K562 (cell line): ENCODE measurements at regions not wholly inside any gene's neighbourhood (a gene's known extent, or its start where the extent isn't known, plus 50 kb on each side); places are given as distances from the start of the nearest gene placed in this dataset.

Experiments
- ARNT ChIP-seq, 2 experiments: fragments of 450-650 bp; IDR thresholded peaks; 2 replicates each; pipeline ENCODE4 v1.6.1; 2016; ENCODE audit warnings: mild to moderate bottlenecking in 1 of 2
- CTCF ChIP-seq, 3 experiments: IDR thresholded peaks in 2 of 3; conservative IDR thresholded peaks in 1 of 3; 2 replicates each; pipeline ENCODE4 v1.5.1; 2011 to 2012; ENCODE audit warnings: low read length in 3 of 3, mild to moderate bottlenecking in 3 of 3, control low read depth in 2 of 3, improper control_type of control experiment in 1 of 3, inconsistent platforms in 1 of 3, low read depth in 1 of 3, mixed read lengths in 1 of 3, moderate library complexity in 1 of 3; ENCODE audit not compliant: insufficient read depth in 2 of 3
- FOXJ2 ChIP-seq: fragments of 200-800 bp; sonication (Bioruptor generic); IDR thresholded peaks from 2 replicates; pipeline ENCODE4 v1.6.1; 2016; ENCODE audit warnings: missing genetic modification characterization, missing compliant biosample characterization
- HDGF ChIP-seq: fragments of 450-650 bp; IDR thresholded peaks from 2 replicates; pipeline ENCODE4 v1.6.1; 2016
- KAT2B ChIP-seq: IDR thresholded peaks from one replicate; pipeline ENCODE4 v1.6.1; 2012; ENCODE audit warnings: low read depth, mild to moderate bottlenecking, control low read depth, inconsistent platforms, low read length, moderate library complexity
- KAT7 ChIP-seq: sonication (generic); formaldehyde crosslinking; IDR thresholded peaks from 2 replicates; pipeline ENCODE4 v1.8.0; 2022; ENCODE audit warnings: missing genetic modification reagents, mild to moderate bottlenecking, borderline replicate concordance
- OTX1 ChIP-seq: fragments of 450-650 bp; formaldehyde crosslinking; IDR thresholded peaks from 2 replicates; pipeline ENCODE4 v1.4.0; 2022; ENCODE audit warnings: mild to moderate bottlenecking
- SP1 ChIP-seq: sonication (generic); formaldehyde crosslinking; IDR thresholded peaks from 2 replicates; pipeline ENCODE4 v1.8.1; 2022; ENCODE audit warnings: mild to moderate bottlenecking, missing genetic modification reagents
- THRAP3 ChIP-seq: fragments of 450-650 bp; IDR thresholded peaks from 2 replicates; pipeline ENCODE4 v1.6.1; 2016; ENCODE audit warnings: mild to moderate bottlenecking, inconsistent platforms, borderline replicate concordance
- YY1 ChIP-seq, 3 experiments: IDR thresholded peaks; 2 replicates each; pipeline ENCODE4 v1.6.1; 2011; ENCODE audit warnings: low read length in 2 of 3, mild to moderate bottlenecking in 2 of 3, moderate library complexity in 2 of 3, borderline replicate concordance in 1 of 3, control low read depth in 1 of 3, low read depth in 1 of 3; ENCODE audit not compliant: insufficient read depth in 3 of 3, insufficient replicate concordance in 2 of 3, control insufficient read depth in 1 of 3, insufficient read length in 1 of 3; ENCODE audit errors: extremely low read depth in 1 of 3
- ZSCAN32 ChIP-seq: fragments of 450-650 bp; formaldehyde crosslinking; IDR thresholded peaks from 2 replicates; pipeline ENCODE4 v1.4.0; 2020; ENCODE audit warnings: mild to moderate bottlenecking, moderate library complexity
- TF ChIP-seq, protein P1 (sequence below): fragments of 450-650 bp; formaldehyde crosslinking; IDR thresholded peaks from 2 replicates; pipeline ENCODE4 v1.4.0; 2022; ENCODE audit warnings: missing genetic modification characterization
- TF ChIP-seq, protein P2 (sequence below): sonication (generic); formaldehyde crosslinking; IDR thresholded peaks from 2 replicates; pipeline ENCODE4 v1.9.0; 2022; ENCODE audit warnings: mild to moderate bottlenecking, missing genetic modification reagents

DNA sequence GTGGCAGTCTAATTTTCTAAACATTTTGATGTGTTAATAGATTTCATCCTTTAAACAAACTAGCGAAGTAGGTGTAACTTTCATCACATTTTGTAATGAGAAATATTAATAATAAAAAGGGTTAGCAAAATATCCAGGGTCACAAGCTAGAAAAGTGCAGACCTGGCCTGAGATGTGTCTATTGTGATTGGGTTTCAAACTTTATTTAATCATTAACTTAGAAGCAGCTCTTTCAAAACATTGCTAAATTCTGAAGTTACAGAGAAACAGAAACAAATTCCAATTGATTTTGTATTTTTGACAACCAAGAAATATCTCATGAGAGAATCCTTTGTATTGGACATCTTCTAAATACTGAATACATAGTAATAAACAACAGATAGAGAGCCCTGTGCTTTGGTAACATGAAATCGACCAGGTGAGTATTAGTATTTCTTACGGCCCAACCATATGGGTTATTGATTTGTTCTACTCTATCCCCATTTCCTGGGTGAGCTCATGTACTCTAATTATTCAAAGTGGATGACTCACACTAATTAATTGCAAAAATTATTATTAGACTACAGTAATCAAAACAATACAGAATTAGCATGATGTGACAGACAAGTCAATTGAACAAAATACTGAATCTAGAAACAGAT lies 1093.8 kb upstream of the AGA start:
- TF ChIP-seq THRAP3 (no peak), CTCF (IDR thresholded peaks at IDR 0.05 in 2 of 3, conservative IDR thresholded peaks at IDR 0.05 in 1 of 3; ENCODE audit: insufficient read depth in 2 of 3, low read depth in 1 of 3, low read length in 3 of 3) (no peak), KAT7 (CRISPR knock-in tag) (no peak), KAT2B (no peak), ARNT (IDR thresholded peaks at IDR 0.05) (no peak), FOXJ2 (tag) (no peak), OTX1 (CRISPR knock-in tag) (no peak), YY1 (IDR thresholded peaks at IDR 0.05; ENCODE audit: borderline replicate concordance in 1 of 3, control insufficient read depth in 1 of 3, extremely low read depth in 1 of 3, insufficient read depth in 3 of 3, insufficient read length in 1 of 3, insufficient replicate concordance in 2 of 3, low read depth in 1 of 3, low read length in 2 of 3) (no peak), SP1 (CRISPR knock-in tag) (no peak), ZSCAN32 (CRISPR knock-in tag) (no peak), HDGF (no peak)
- TF ChIP-seq, protein P1, sequence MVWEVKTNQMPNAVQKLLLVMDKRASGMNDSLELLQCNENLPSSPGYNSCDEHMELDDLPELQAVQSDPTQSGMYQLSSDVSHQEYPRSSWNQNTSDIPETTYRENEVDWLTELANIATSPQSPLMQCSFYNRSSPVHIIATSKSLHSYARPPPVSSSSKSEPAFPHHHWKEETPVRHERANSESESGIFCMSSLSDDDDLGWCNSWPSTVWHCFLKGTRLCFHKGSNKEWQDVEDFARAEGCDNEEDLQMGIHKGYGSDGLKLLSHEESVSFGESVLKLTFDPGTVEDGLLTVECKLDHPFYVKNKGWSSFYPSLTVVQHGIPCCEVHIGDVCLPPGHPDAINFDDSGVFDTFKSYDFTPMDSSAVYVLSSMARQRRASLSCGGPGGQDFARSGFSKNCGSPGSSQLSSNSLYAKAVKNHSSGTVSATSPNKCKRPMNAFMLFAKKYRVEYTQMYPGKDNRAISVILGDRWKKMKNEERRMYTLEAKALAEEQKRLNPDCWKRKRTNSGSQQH, result no peak
- TF ChIP-seq, protein P2, sequence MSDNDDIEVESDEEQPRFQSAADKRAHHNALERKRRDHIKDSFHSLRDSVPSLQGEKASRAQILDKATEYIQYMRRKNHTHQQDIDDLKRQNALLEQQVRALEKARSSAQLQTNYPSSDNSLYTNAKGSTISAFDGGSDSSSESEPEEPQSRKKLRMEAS (CRISPR knock-in tag), result no peak
